Stimulated activated effector memory CD8-positive, alpha-beta T cell treated with anti-CD3 and anti-CD28 coated beads, Interleukin-12 subunit alpha, Interleukin-12 subunit beta, amount 100 ng/mL, for 72 hours (primary cell): ENCODE measurements at regions not wholly inside any gene's neighbourhood (a gene's known extent, or its start where the extent isn't known, plus 50 kb on each side); places are given as distances from the start of the nearest gene placed in this dataset.
A peak's percentile ranks its signal among the peaks of the same experiment; 100 is the strongest.

Experiments used
- ATAC-seq: fragments of 150-1000 bp; cut with Tn5 transposase; 2 replicates; pipeline ENCODE4 v1.10.0; 2021
- DNase-seq, 2 donors: peaks; one replicate each; pipeline ENCODE4 v3.0.0; 2021 to 2022; ENCODE audit warnings: low spot score in 2 of 2
- H3K27ac Mint-ChIP-seq: one replicate; pipeline ENCODE4 v1.8.0; 2022; ENCODE audit warnings: mild to moderate bottlenecking, mixed read lengths
- H3K36me3 Mint-ChIP-seq: one replicate; pipeline ENCODE4 v1.8.0; 2022; ENCODE audit warnings: mild to moderate bottlenecking, mixed read lengths
- H3K4me1 Mint-ChIP-seq: one replicate; pipeline ENCODE4 v1.8.0; 2022; ENCODE audit warnings: mixed read lengths
- H3K4me3 Mint-ChIP-seq: one replicate; pipeline ENCODE4 v1.8.0; 2022; ENCODE audit warnings: mild to moderate bottlenecking, mixed read lengths
- H3K9me3 Mint-ChIP-seq: one replicate; pipeline ENCODE4 v1.8.0; 2022; ENCODE audit warnings: mixed read lengths

DNA sequence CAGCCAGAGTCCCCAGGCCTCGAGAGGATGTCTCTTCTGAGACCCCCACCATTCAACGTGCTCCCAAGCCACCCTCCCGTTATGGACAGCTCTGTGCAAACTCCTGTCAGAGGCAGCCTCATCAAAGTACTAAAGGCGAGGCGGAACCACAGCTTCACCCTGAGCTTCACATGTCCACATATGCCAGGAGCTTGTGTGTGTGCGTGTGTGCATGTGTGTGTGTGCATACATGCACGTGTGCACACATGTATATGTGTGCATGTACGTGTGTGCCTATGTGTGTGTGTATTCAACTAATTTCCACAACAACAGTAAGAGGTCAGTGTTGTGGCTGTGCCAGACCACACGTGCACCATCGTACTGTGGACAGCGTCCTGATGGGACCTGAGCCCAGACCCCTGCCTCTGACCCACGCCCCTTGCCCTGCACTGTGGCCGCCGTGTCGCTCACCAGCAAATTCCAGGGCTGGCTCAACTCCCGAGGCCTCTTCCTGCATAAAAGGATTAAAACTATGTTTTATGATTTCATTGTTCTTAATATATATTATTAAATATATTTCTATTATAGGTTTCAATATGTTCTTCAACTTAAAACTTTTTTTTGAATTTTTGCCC lies 444.8 kb downstream of the EIPR1 start:
- Mint-ChIP-seq H3K9me3 (peaks cover 6% of the 10 kb centered on the region), H3K4me1 (no peaks in the 10 kb centered on the region), H3K4me3 (no peak overlapping the region), H3K27ac (no peak overlapping the region), H3K36me3 (no peaks in the 10 kb centered on the region)
- ATAC-seq = no peak
- DNase-seq = no peak

DNA sequence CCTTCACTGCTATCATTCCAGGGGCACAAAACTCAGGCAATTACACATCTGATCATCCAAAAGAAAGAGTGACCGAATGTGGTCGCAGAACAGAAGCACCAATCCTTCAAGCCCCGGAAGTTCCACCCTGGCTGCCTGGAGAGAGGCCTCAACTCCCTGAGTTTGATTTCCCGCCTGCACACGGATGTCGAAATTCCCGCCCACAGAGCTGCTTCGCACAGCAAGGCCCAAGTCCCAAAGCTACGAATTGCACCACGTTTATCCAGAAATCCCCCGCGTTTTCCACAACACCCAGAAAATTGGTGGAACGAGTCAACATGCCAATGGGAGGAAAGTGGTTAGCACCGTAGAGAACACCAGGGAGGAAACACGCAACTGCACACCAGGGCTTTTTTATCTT lies 445.4 kb downstream of the EIPR1 start:
- Mint-ChIP-seq H3K9me3 (peaks cover 6% of the 10 kb centered on the region), H3K27ac (no peak overlapping the region), H3K4me1 (no peaks in the 10 kb centered on the region), H3K36me3 (no peaks in the 10 kb centered on the region), H3K4me3 (no peak overlapping the region)
- ATAC-seq (no peak), DNase-seq (no peak)

GRCh38 chr2:2931318-2932075 lies 446.1 kb downstream of the EIPR1 start:
- Mint-ChIP-seq H3K9me3 (peaks cover 9% of the 10 kb centered on the region), H3K27ac (no peak overlapping the region), H3K36me3 (no peaks in the 10 kb centered on the region), H3K4me1 (no peaks in the 10 kb centered on the region), H3K4me3 (no peak overlapping the region)
- DNase-seq (no peak), ATAC-seq (no peak)

DNA sequence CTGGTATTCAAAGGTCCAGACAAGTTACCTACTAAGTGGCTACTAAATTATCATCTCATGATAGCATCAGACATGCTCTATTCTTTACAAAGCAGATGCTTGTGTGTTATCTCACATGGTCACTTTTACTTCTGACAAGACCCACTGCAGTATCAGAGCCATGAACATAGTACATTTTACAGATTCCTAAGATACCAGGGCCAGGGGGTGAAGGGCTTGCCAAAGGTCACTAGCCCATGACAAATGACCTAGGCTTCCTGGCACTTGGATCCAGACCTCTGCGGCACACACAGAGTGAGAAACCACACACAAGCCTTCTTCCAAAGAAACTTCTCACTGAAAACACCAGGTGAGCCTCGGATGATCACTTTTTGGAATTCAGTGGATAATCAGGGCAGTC lies 446.8 kb downstream of the EIPR1 start:
- H3K9me3 Mint-ChIP-seq = peaks cover 9% of the 10 kb centered on the region
- H3K27ac Mint-ChIP-seq = no peak overlapping the region
- H3K4me1 Mint-ChIP-seq = no peaks in the 10 kb centered on the region
- no peak overlapping the region for H3K4me3 Mint-ChIP-seq
- H3K36me3 Mint-ChIP-seq = no peaks in the 10 kb centered on the region
- DNase-seq (no peak), ATAC-seq (no peak)

DNA sequence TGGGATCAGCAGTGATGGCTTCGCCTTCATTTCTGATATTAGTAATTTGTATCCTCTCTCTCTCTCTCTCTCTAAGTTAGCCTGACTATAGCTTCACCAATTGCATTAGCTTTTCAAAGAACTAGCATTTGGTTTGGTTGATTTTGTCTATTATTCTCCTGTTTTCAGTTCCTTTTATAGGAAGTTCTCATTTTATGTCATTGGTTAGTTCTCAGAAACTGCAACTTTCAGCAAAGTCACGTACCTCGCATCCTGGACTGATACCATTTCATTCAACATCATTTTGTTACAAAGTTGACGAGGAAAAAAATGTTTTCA lies 450.8 kb downstream of the EIPR1 start:
- ATAC-seq = no peak
- Mint-ChIP-seq H3K4me3 (no peak overlapping the region), H3K4me1 (no peaks in the 10 kb centered on the region), H3K27ac (no peak overlapping the region), H3K9me3 (peaks cover 10% of the 10 kb centered on the region), H3K36me3 (no peaks in the 10 kb centered on the region)
- DNase-seq = no peak

GRCh38 chr2:2926009-2926857 lies 451.4 kb downstream of the EIPR1 start:
- H3K4me3 Mint-ChIP-seq = no peak overlapping the region
- H3K36me3 Mint-ChIP-seq = no peaks in the 10 kb centered on the region
- no peaks in the 10 kb centered on the region for H3K4me1 Mint-ChIP-seq
- DNase-seq (no peak), ATAC-seq (peak; percentile 85)
- peaks cover 10% of the 10 kb centered on the region for H3K9me3 Mint-ChIP-seq
- no peak overlapping the region for H3K27ac Mint-ChIP-seq

- no peak for ATAC-seq
- H3K4me3 Mint-ChIP-seq = no peak overlapping the region
- H3K36me3 Mint-ChIP-seq = no peaks in the 10 kb centered on the region
- H3K27ac Mint-ChIP-seq = no peak overlapping the region
- H3K4me1 Mint-ChIP-seq = no peaks in the 10 kb centered on the region
- H3K9me3 Mint-ChIP-seq = peaks cover 4% of the 10 kb centered on the region
- no peak for DNase-seq
Measured at GRCh38 chr2:2922156-2922555, 455.5 kb downstream of the EIPR1 start.

GRCh38 chr2:2921011-2921720 lies 456.5 kb downstream of the EIPR1 start:
- H3K36me3 Mint-ChIP-seq = no peaks in the 10 kb centered on the region
- no peaks in the 10 kb centered on the region for H3K4me1 Mint-ChIP-seq
- H3K9me3 Mint-ChIP-seq = peaks cover 2% of the 10 kb centered on the region
- DNase-seq (no peak), ATAC-seq (no peak)
- H3K27ac Mint-ChIP-seq = no peak overlapping the region
- H3K4me3 Mint-ChIP-seq = no peak overlapping the region

GRCh38 chr2:2919574-2920365 lies 457.8 kb downstream of the EIPR1 start:
- H3K4me1 Mint-ChIP-seq = no peaks in the 10 kb centered on the region
- H3K27ac Mint-ChIP-seq = no peak overlapping the region
- no peak overlapping the region for H3K4me3 Mint-ChIP-seq
- ATAC-seq (no peak), DNase-seq (no peak)
- H3K9me3 Mint-ChIP-seq = peaks cover 2% of the 10 kb centered on the region
- no peaks in the 10 kb centered on the region for H3K36me3 Mint-ChIP-seq

GRCh38 chr2:2919026-2919425 lies 458.6 kb downstream of the EIPR1 start:
- H3K4me3 Mint-ChIP-seq = no peak overlapping the region
- DNase-seq (no peak), ATAC-seq (no peak)
- no peaks in the 10 kb centered on the region for H3K4me1 Mint-ChIP-seq
- no peaks in the 10 kb centered on the region for H3K36me3 Mint-ChIP-seq
- H3K27ac Mint-ChIP-seq = no peak overlapping the region
- H3K9me3 Mint-ChIP-seq = peaks cover 2% of the 10 kb centered on the region

- ATAC-seq (no peak), DNase-seq (no peak)
- Mint-ChIP-seq H3K4me3 (no peak overlapping the region), H3K9me3 (no peaks in the 10 kb centered on the region), H3K4me1 (no peaks in the 10 kb centered on the region), H3K36me3 (no peaks in the 10 kb centered on the region), H3K27ac (no peak overlapping the region)
Measured at GRCh38 chr2:2916621-2917020, 461.0 kb downstream of the EIPR1 start.

DNA sequence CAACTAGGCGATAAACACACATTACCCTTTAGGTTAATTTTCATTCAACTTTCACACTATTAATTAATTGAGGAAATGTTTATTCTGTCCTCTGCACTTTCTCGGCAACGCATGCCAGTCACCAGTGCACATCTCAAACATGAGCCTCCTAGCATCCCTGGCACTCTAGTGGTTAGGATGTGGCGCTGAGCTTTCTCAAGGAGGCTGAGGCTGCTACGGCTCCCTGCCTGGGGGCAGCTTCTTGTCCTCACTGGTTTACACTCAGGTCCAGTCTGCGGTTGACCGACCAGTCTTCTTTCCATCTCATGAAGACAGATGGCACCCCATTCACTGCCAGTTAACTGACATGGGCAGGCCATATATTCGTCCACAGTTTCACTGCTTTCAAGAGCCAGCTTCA lies 463.4 kb downstream of the EIPR1 start:
- ATAC-seq (no peak), DNase-seq (no peak)
- Mint-ChIP-seq H3K27ac (no peak overlapping the region), H3K4me1 (no peaks in the 10 kb centered on the region), H3K4me3 (no peak overlapping the region), H3K9me3 (no peaks in the 10 kb centered on the region), H3K36me3 (no peaks in the 10 kb centered on the region)

GRCh38 chr2:2913601-2914120 lies 464.0 kb downstream of the EIPR1 start:
- H3K36me3 Mint-ChIP-seq = no peaks in the 10 kb centered on the region
- no peak overlapping the region for H3K27ac Mint-ChIP-seq
- H3K4me1 Mint-ChIP-seq = no peaks in the 10 kb centered on the region
- DNase-seq (no peak), ATAC-seq (no peak)
- no peak overlapping the region for H3K4me3 Mint-ChIP-seq
- no peaks in the 10 kb centered on the region for H3K9me3 Mint-ChIP-seq

- no peaks in the 10 kb centered on the region for H3K9me3 Mint-ChIP-seq
- no peak overlapping the region for H3K4me3 Mint-ChIP-seq
- no peaks in the 10 kb centered on the region for H3K4me1 Mint-ChIP-seq
- no peak for ATAC-seq
- no peak for DNase-seq
- no peak overlapping the region for H3K27ac Mint-ChIP-seq
- H3K36me3 Mint-ChIP-seq = no peaks in the 10 kb centered on the region
Measured at GRCh38 chr2:2912731-2913130, 464.9 kb downstream of the EIPR1 start.

DNA sequence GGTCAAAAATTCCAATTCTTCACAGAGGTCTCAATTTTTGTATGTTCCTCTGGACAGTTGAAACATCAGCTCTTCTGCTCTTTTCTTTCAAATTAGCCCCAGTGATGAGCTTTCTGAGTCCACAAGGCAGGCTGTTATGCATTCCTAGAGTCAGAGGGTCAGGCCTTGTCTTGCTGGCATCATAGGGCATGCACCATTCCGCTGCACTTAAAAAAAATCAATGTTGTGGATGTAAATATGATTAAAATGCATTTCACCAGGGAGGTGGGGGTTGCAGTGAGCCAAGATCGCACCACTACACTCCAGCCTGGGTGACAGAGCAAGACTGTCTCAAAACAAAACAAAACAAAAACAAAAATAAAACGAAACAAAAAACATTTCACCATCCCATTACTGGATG lies 465.3 kb downstream of the EIPR1 start:
- Mint-ChIP-seq H3K9me3 (no peaks in the 10 kb centered on the region), H3K4me3 (no peak overlapping the region), H3K4me1 (no peaks in the 10 kb centered on the region), H3K27ac (no peak overlapping the region), H3K36me3 (no peaks in the 10 kb centered on the region)
- no peak for ATAC-seq
- DNase-seq = no peak
